GM12878 (cell line): ENCODE measurements at regions not wholly inside any gene's neighbourhood (a gene's known extent, or its start where the extent isn't known, plus 50 kb on each side); places are given as distances from the start of the nearest gene placed in this dataset.

ENCODE experiments used
- CREM ChIP-seq: IDR thresholded peaks from 2 replicates; pipeline ENCODE4 v1.6.1; 2014; ENCODE audit warnings: antibody characterized with exemption, low read depth
- MAX ChIP-seq: IDR thresholded peaks from 2 replicates; pipeline ENCODE4 v1.6.1; 2012; ENCODE audit warnings: low read depth, low read length, improper control_type of control experiment
- PKNOX1 ChIP-seq: fragments of 450-650 bp; IDR thresholded peaks from 2 replicates; pipeline ENCODE4 v1.6.1; 2016; ENCODE audit warnings: mild to moderate bottlenecking
- POLR2A ChIP-seq: IDR thresholded peaks from 2 replicates; pipeline ENCODE4 v1.6.1; 2011; ENCODE audit warnings: low read depth, mild to moderate bottlenecking, low read length
- USF1 ChIP-seq: IDR thresholded peaks from 2 replicates; pipeline ENCODE4 v1.6.1; 2011; ENCODE audit warnings: borderline replicate concordance, low read depth, mild to moderate bottlenecking, moderate library complexity, mixed read lengths, low read length; ENCODE audit not compliant: insufficient read depth; ENCODE audit errors: extremely low read length
- YY1 ChIP-seq: IDR thresholded peaks from 2 replicates; pipeline ENCODE4 v1.6.1; 2011; ENCODE audit warnings: low read depth, mild to moderate bottlenecking, low read length
- ZBTB33 ChIP-seq: fragments of 450-650 bp; IDR thresholded peaks from 2 replicates; pipeline ENCODE4 v1.6.1; 2017; ENCODE audit warnings: mild to moderate bottlenecking

GRCh38 chr12:59944177-59944576 is 348.3 kb downstream of the SLC16A7 start:
- TF ChIP-seq CREM = no peak
- TF ChIP-seq YY1 = no peak
- no peak for TF ChIP-seq POLR2A
- no peak for TF ChIP-seq PKNOX1
- no peak for TF ChIP-seq ZBTB33
- no peak for TF ChIP-seq MAX
- no peak for TF ChIP-seq USF1
